Right lobe of liver (tissue), 6 donors: ENCODE measurements at regions not wholly inside any gene's neighbourhood (a gene's known extent, or its start where the extent isn't known, plus 50 kb on each side); places are given as distances from the start of the nearest gene placed in this dataset.

Source experiments
- ATAC-seq, 4 donors: fragments of 200-7000 bp; cut with Tn5 transposase; one replicate each; pipeline ENCODE4 v1.9.1; 2020; ENCODE audit warnings: mild to moderate bottlenecking in 4 of 4, moderate library complexity in 4 of 4
- DNase-seq, 3 donors: peaks; one replicate each; pipeline ENCODE4 v3.0.0-alpha.2; 2020
- H3K27ac ChIP-seq, 3 donors: fragments of 200-600 bp; one replicate each; pipeline ENCODE4 v1.8.0; 2022
- H3K27me3 ChIP-seq, 2 donors: fragments of 200-600 bp; one replicate each; pipeline ENCODE4 v1.8.0; 2022
- H3K36me3 ChIP-seq, 4 donors: fragments of 200-600 bp; sonication (generic) in 1 of 4; one replicate each; pipeline versions ENCODE4 v1.5.1 to v1.8.0; 2017 to 2022; ENCODE audit warnings: control low read depth in 1 of 4
- H3K4me1 ChIP-seq, 4 donors: fragments of 200-600 bp; sonication (generic) in 1 of 4; one replicate each; pipeline versions ENCODE4 v1.5.1 to v1.8.0; 2017 to 2022; ENCODE audit warnings: control low read depth in 1 of 4
- H3K4me3 ChIP-seq, 3 donors: fragments of 200-600 bp; one replicate each; pipeline ENCODE4 v1.8.0; 2022
- H3K9me3 ChIP-seq, 4 donors: fragments of 200-600 bp; sonication (generic) in 1 of 4; one replicate each; pipeline versions ENCODE4 v1.5.1 to v1.8.0; 2017 to 2022; ENCODE audit warnings: control low read depth in 1 of 4
- POLR2A ChIP-seq: fragments of 450-650 bp; IDR thresholded peaks from one replicate; pipeline ENCODE4 v1.6.1; 2017; ENCODE audit warnings: antibody characterized with exemption, mild to moderate bottlenecking
- WGBS: methylation state at CpG from one replicate; pipeline ENCODE4 v1.1.6; 2018; ENCODE audit warnings: low coverage, low lambda C conversion rate; ENCODE audit not compliant: insufficient coverage; ENCODE audit errors: missing lambda C conversion rate; 5-methylcytosine and 5-hydroxymethylcytosine counted together
- intact Hi-C, 2 donors: fragments of 100-400 bp; cut with DNase I; formaldehyde crosslinking; loops; one replicate each; pipeline versions ENCODE4 v1.11.2 to v1.14.1; 2022
- TF ChIP-seq, protein P1 (sequence below), 4 donors: fragments of 200-600 bp in 3 of 4; fragments of 450-650 bp in 1 of 4; IDR thresholded peaks; one replicate each; pipeline versions ENCODE4 v1.5.1 to v1.8.0; 2016 to 2022; ENCODE audit warnings: antibody characterized with exemption in 4 of 4, mild to moderate bottlenecking in 2 of 4
- donor health status: DM: no; HTN: yes; CAD: no.
- donor health status: DM: no; HTN: no; CAD: no.
- donor health status: DM: no; HTN: no; CAD: no.
- donor health status: DM: no; HTN: yes; CAD: no.
- donor health status: DM: no; HTN: yes; CAD: no.

DNA sequence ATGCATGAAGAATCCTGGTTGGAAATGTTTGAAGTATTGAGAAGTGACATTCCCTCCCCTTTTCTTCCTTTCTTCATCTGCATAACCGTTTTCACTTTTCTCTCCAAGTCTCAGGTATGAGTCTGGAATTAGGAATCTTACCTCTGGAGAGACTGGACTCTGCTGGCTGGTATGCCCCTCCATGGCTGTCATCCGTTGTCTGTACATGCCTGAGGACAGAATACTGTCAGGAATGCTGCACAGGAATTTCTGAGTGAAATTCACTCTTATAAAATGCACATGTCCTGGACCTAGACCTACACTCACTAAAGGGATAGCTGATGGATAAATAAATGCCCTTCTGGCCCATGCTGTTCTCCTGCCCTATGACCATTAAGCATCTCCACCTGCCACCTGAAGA is 179.5 kb downstream of the MSN start:
- Histone ChIP-seq H3K36me3 (no peaks in the 10 kb centered on the region), H3K9me3 (no peaks in the 10 kb centered on the region), H3K27ac (no peak overlapping the region), H3K27me3 (no peaks in the 10 kb centered on the region), H3K4me1 (no peaks in the 10 kb centered on the region), H3K4me3 (no peak overlapping the region)
- DNase-seq, result no peak
- ATAC-seq, result no peak
- WGBS, result 25% methylated on average over 2 of the region's 2 CpGs
- no peak for TF ChIP-seq POLR2A
- TF ChIP-seq, protein P1, sequence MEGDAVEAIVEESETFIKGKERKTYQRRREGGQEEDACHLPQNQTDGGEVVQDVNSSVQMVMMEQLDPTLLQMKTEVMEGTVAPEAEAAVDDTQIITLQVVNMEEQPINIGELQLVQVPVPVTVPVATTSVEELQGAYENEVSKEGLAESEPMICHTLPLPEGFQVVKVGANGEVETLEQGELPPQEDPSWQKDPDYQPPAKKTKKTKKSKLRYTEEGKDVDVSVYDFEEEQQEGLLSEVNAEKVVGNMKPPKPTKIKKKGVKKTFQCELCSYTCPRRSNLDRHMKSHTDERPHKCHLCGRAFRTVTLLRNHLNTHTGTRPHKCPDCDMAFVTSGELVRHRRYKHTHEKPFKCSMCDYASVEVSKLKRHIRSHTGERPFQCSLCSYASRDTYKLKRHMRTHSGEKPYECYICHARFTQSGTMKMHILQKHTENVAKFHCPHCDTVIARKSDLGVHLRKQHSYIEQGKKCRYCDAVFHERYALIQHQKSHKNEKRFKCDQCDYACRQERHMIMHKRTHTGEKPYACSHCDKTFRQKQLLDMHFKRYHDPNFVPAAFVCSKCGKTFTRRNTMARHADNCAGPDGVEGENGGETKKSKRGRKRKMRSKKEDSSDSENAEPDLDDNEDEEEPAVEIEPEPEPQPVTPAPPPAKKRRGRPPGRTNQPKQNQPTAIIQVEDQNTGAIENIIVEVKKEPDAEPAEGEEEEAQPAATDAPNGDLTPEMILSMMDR (IDR thresholded peaks at IDR 0.05), result no peak
- intact Hi-C loops, result no loop called here

DNA sequence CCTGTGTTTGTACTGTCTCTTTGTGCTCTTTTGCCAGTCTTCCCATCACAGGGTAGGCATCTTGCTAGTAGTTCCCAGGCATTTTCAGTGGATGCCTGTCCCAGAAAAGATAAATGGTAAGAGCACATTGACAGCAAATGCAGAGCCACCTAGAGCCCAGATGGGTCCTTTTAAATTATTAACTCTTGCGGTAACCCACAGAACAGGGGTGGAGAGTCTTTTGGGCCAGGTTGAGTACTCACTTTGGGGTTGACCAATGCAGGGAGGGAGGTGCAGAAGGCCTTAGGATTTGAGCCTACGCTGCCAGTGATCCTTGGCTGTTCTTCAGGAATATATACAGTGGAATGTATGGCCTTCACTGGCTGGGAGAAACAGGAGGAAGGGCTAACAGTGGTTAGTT is 173.8 kb downstream of the MSN start:
- no peak overlapping the region for H3K27ac ChIP-seq
- no peaks in the 10 kb centered on the region for H3K36me3 ChIP-seq
- no peaks in the 10 kb centered on the region for H3K27me3 ChIP-seq
- ATAC-seq, result no peak
- DNase-seq, result no peak
- TF ChIP-seq, protein P1 (IDR thresholded peaks at IDR 0.05), result no peak
- no peak for TF ChIP-seq POLR2A
- no peaks in the 10 kb centered on the region for H3K9me3 ChIP-seq
- intact Hi-C loops, result no loop called here
- H3K4me1 ChIP-seq, result no peaks in the 10 kb centered on the region
- no peak overlapping the region for H3K4me3 ChIP-seq
- WGBS, result 100% methylated on average over 1 of the region's 2 CpGs

DNA sequence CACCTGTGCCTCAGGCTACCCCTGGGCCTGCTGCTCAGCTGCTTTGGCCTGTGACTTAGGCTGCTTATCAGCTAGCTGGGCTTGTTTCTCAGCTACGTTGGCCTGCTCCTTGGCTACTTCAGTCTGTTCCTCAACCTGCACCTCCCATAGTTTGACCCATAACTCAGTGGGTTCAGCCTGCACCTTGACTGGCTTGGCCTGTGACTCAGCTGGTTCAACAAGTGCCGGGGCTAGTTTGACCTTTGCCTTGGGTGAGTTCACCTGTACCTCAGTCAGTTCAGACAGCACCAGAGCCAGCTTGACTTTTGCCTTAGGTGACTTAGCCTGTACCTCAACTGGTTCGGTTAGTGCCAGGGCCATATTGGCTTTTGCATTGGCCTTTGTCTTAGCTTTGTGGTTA is 171.2 kb downstream of the MSN start:
- intact Hi-C loops, result no loop called here
- Histone ChIP-seq H3K9me3 (no peaks in the 10 kb centered on the region), H3K4me1 (no peaks in the 10 kb centered on the region), H3K36me3 (no peaks in the 10 kb centered on the region), H3K27ac (no peak overlapping the region), H3K4me3 (no peak overlapping the region), H3K27me3 (no peaks in the 10 kb centered on the region)
- no peak for TF ChIP-seq POLR2A
- ATAC-seq, result peak in 1 of 4 donors; percentile 38
- 71% methylated on average over 1 of the region's 3 CpGs for WGBS
- DNase-seq, result no peak

DNA sequence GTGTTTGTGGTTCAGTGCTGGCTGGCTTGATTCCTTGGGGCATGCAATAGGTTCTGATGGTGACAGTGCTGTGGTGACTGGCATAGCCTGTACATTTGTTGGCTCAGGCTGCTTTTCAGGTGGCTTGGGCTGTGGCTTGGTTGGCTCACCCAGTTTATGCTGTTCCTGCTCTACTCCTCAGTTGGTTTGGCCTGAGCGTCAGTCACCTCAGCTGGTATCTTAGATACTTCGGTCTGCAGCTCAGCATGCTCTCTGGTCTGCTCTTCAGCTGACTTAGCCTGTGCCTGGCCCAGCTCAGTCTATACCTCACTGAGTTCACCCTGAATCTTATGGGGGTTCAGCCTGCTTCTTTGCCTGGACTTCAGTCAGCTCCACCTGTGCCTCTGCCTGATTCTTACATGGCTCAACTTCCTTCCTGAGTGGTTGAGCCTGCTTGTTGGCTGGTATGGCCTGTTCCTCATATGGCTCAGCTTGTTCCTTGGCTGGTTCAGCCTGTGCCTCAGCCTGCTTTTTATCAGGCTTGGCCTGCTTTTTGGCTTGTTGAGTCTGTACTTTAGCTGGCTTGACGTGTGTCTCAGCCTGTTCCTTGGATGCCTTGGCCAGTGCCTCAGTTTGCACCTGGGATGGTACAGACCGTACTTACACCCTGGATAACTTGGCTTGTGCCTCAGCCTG is 170.6 kb downstream of the MSN start:
- no peaks in the 10 kb centered on the region for H3K4me1 ChIP-seq
- 45% methylated on average over 2 of the region's 4 CpGs for WGBS
- no peaks in the 10 kb centered on the region for H3K36me3 ChIP-seq
- no peak for TF ChIP-seq POLR2A
- TF ChIP-seq, protein P1 (IDR thresholded peaks at IDR 0.05), result no peak
- no peaks in the 10 kb centered on the region for H3K9me3 ChIP-seq
- DNase-seq (no peak), ATAC-seq (no peak)
- no peak overlapping the region for H3K4me3 ChIP-seq
- H3K27ac ChIP-seq, result no peak overlapping the region
- intact Hi-C loops, result no loop called here
- H3K27me3 ChIP-seq, result no peaks in the 10 kb centered on the region

DNA sequence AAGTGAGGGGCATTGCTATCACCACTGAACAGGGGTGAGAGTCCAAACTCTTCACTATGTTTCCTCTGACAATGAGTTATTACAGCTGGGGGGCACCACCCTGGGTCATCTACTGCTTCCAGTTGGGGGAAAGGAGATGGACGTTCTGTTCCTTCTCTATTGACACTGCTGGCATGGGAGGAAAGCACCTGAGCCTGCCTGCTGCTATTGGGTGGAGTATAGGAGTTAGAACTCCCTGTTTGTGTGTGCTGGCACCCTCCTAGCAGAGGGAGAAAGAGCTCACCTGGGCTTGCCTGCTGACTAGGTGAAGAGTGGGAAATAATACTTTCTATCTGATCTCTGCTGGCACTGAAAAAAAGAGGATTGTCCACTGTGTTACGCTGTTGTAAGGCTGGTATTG is 163.8 kb downstream of the MSN start:
- Histone ChIP-seq H3K27me3 (no peaks in the 10 kb centered on the region), H3K36me3 (no peaks in the 10 kb centered on the region), H3K4me3 (no peak overlapping the region), H3K4me1 (no peaks in the 10 kb centered on the region), H3K9me3 (no peaks in the 10 kb centered on the region), H3K27ac (no peak overlapping the region)
- TF ChIP-seq, protein P1 (IDR thresholded peaks at IDR 0.05), result no peak
- TF ChIP-seq POLR2A, result no peak
- no peak for ATAC-seq
- intact Hi-C loops, result no loop called here
- no peak for DNase-seq
- WGBS, result 89% methylated on average over 1 of the region's 2 CpGs
